AG09319 (cell line): ENCODE measurements at regions not wholly inside any gene's neighbourhood (a gene's known extent, or its start where the extent isn't known, plus 50 kb on each side); places are given as distances from the start of the nearest gene placed in this dataset.

ENCODE experiments used
- DNase-seq: peaks from one replicate; pipeline ENCODE4 v3.0.0-alpha.2; 2010; ENCODE audit warnings: low read depth; ENCODE audit errors: extremely low read depth
- CTCF ChIP-seq: IDR thresholded peaks from 2 replicates; pipeline ENCODE4 v1.5.1; 2011; ENCODE audit warnings: low read depth, mild to moderate bottlenecking, inconsistent platforms, low read length, moderate library complexity

GRCh38 chr13:82687884-82688283 is 1194.4 kb downstream of the SLITRK1 start:
- no peak for DNase-seq
- no peak for TF ChIP-seq CTCF

- no peak for DNase-seq
- no peak for TF ChIP-seq CTCF
Measured at GRCh38 chr13:82681535-82681934, 1200.7 kb downstream of the SLITRK1 start.

GRCh38 chr13:82678052-82678451 is 1204.2 kb downstream of the SLITRK1 start:
- no peak for DNase-seq
- no peak for TF ChIP-seq CTCF

GRCh38 chr13:82675024-82675423 is 1207.2 kb downstream of the SLITRK1 start:
- TF ChIP-seq CTCF: no peak
- no peak for DNase-seq

- TF ChIP-seq CTCF: no peak
Measured at GRCh38 chr13:82674546-82674945, 1207.7 kb downstream of the SLITRK1 start.

GRCh38 chr13:82672248-82672647 is 1210.0 kb downstream of the SLITRK1 start:
- TF ChIP-seq CTCF: no peak
- no peak for DNase-seq

More at GRCh38 chr13:82674546-82674945, 1207.7 kb downstream of the SLITRK1 start:
- DNase-seq: no peak

- TF ChIP-seq CTCF: no peak
- no peak for DNase-seq
Measured at GRCh38 chr13:82664183-82664582, 1218.1 kb downstream of the SLITRK1 start.

- DNase-seq: no peak
- no peak for TF ChIP-seq CTCF
Measured at GRCh38 chr13:82661126-82661525, 1221.1 kb downstream of the SLITRK1 start.
